GM19025 (cell line): ENCODE measurements at regions not wholly inside any gene's neighbourhood (a gene's known extent, or its start where the extent isn't known, plus 50 kb on each side); places are given as distances from the start of the nearest gene placed in this dataset.
A peak's percentile ranks its signal among the peaks of the same experiment; 100 is the strongest.
"Not testable (repeated sequence)": the region's sequence is repeated elsewhere in the genome, so short reads cannot be mapped to it uniquely, and the experiment has no call there.

Experiments
- ATAC-seq: cut with Tn5 transposase; IDR thresholded peaks from one replicate; pipeline ENCODE4 v1.9.1; 2021; ENCODE audit warnings: mild to moderate bottlenecking, low read depth, moderate library complexity; ENCODE audit not compliant: unreplicated experiment

DNA sequence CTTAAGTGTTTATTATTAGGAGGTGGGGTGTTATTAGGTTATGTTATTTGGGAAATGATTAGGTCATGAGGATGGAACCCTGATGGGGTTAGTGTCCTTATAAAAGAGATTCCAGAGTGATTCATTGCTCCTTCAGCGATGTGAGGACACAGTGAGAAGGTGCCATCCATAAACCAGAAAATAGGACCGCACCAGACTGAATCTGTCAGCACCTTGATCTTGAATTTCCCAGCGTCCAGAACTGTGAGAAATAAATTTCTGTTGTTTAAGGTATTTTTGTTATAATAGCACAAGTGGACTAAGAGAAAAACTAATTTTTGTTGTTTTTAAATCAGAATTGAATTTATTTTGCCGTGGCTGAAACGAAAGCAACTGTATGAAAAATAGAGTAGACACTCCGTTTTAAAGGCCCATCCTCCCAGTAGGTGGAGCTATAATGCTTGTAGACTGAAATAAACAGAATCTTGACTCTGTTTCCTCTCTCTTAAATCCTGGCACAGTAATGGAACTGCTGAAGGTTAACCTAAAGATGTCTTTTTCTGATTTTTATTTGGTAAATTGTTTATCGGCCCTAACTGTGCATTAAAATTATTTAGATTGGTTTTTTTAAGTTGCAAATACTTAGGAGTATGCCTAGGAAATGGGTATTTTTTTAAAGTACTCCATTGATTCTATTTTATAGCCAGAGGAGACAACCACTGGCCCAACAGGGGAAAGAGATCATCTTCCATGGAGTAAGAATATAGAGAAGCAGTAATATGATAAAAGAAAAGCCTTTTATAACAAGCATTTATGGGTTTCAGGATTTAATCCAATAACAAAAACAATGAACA lies 133.2 kb upstream of the ADAMTS3 start:
- ATAC-seq = peak; percentile 70

DNA sequence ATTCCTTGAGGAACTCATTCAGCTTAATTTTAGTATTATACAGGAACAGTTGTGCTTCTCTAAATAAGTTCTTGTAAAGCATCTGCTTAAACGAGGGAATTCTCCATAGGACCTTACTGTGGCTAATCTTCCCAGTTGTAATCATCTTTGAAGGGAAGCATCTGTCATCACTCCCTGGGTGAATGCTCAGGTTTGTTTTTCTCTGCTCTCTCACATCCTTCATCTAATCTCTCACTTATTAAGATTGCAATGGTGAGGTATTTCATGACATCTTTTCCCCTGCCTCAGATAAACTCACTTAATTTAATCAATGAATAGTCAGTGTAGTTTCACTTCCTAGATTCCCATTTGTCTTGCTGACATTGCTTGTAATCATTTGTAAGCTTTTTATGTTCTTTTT lies 121.8 kb upstream of the ADAMTS3 start:
- ATAC-seq = no peak

DNA sequence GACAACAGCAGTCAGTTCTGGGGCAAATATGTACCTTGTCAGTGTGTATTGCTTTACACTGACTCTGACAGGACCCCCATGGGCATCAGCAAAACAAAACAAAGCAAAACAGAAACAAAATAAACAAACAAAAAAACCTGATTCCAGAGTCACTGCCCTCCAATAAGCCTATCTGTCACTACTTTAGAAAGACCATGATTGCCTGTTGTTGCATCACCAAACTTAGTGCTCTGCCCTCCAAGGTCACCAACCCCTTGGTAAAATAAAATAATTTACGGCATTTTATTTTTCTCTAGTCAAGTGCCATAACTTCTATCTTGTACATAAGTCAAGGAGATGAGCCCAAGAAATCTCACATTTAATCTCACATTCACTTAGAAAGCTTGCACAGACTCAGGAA lies 120.9 kb upstream of the ADAMTS3 start:
- no peak for ATAC-seq

DNA sequence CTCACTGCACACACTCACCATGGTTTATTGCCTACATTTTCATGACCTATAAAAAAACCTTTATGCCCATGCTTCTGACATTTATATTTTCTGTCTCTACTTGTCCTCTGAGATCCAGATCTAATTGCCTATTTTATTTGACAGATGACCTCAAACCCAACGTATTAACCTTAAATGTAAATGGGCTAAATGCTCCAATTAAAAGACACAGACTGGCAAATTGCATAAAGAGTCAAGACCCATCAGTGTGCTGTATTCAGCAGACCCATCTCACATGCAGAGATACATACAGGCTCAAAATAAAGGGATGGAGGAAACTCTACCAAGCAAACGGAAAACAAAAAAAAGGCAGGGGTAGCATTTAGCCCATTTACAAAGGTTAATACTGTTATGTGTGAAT lies 117.4 kb upstream of the ADAMTS3 start:
- ATAC-seq = not testable (repeated sequence)

DNA sequence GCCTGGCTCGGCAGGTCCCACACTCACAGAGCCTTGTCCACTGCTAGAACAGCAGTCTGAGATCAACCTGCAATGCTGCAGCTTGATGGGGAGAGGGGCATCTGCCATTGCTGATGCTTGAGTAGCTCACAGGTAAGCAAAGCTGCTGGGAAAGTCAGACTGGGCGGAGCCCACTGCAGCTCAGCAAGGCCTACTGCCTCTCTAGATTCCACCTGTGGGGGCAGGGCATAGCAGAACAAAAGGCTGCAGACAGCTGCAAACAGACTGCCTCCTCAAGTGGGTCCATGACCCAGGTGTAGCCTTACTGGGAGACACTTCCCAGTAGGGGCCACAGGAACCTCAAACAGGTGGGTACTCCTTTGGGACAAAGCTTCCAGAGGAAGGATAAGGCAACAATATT lies 110.6 kb upstream of the ADAMTS3 start:
- ATAC-seq = no peak

DNA sequence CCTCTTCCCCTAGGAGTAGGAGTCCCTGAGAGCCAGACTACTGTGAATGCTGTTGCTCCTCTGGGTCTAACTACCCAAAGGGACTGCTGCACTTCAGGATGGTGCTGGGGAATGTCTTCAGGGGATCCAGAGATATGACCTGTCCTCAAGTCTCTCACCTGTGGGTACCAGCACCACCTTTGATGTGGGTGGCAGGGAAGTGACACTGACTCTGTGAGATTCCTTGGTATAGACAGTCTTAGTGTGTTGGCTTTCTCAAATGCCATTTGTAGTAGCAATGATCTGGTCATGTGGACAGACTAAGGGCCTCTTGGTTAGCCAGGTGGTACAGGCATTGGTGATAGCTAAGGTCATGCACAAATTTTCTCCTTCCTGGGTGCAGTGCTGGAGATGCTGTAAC lies 108.9 kb upstream of the ADAMTS3 start:
- no peak for ATAC-seq

DNA sequence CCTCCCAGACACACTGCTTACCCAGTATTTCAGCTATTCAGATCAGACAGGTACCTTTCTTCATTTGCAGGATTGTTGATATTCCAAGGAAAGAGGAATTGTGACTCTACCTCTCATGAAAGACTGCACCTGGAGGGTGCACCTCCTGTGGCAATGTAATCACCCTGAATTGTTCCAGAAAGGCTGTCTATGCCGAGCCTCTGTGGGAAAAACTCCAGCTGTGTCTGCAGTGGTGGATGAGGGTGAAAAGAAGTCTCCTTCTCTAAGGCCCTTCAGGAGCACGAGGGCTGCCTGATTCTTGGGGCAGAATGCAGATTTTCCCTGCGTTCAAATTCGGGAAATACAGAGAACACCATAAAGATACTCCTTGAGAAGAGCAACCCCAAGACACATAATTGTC lies 108.2 kb upstream of the ADAMTS3 start:
- no peak for ATAC-seq

DNA sequence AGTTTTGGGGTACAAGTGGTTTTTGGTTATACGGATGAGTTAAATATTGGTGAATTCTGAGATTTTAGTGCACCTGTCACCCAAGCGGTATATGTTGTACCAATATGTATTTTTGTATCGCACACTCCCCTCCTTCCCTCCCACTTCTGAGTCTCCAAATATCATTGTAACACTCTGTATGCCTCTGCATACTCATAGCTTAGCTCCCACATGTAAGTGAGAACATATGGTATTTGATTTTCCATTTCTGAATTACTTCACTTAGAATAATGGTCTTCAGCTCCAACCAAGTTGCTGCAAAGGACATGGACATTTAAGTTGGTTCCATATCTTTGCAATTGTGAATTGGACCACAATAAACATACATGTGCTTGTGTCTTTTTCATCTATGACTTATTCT lies 103.0 kb upstream of the ADAMTS3 start:
- no peak for ATAC-seq

DNA sequence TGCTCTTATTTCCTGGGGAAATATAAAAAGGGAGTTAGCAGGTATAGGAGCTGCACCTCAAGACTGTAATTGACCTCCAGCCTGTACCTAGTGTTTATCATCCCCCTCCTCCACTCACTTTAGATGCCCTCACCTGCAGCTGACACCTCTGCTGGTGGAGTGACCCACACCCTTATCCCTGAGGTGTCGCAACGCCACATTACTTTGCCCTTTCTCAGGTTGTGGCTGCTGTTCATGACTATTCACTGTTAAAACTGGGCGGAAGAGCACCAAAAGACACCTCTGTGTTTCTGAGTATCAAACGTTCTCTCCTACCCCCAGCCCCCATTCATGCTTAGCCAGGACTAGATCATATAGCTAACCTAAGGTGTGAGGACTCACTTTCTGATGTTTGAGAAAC lies 101.5 kb upstream of the ADAMTS3 start:
- no peak for ATAC-seq

DNA sequence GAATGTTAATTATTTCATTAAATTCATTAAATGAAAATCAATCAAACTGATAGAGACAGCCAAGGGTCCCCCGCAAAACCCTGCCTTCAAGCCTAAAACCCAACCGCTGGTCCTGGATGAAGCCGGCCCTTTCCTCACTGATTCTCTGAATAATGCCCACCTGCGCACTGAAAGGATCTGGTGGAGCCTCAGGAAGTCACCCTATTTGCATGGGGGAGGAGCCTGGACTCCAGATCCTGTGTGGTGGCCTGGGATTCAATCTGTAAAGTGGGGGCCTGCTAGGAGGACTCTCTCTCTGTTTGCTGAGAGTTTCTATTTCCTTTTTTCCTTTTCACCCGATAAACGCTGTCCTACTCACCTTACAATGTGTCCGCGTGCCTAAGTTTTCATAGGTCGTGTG lies 97.9 kb upstream of the ADAMTS3 start:
- ATAC-seq = no peak

DNA sequence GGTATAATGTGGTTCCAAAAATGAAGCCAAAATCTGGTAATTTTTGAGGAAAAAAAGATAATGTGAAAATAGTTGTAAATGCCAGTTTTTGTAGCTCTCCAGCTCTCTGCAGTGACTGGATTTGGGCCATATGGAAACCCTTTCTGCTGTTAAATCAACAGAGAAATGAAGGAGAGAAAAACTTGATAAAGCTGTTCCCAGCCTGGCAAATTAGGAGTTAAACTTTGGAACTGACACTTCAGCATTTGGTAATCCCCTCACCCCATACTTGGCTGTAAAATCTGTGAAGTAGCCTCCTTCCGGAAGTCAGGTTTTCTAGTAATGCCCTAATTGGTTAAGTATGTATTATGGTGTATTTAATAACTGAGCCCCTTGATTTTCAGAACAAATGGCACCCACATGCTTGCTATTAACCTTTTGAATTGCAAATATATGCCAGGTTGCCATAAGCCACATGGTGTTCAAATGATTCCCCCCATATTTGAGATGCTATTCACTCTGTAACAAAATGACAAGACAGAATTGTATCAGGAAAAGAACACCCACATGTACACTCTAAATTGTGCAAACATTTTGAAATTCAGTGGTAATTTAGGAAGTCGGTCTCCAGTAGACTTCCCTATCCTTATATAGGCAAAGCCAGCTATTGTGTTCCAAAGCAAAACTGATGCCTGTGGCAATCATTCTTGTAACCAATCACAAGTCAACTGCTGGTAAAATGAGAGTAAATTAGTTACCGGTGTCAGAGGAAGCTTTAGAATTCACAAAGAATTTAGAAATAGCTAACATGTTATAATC lies 96.3 kb upstream of the ADAMTS3 start:
- no peak for ATAC-seq

DNA sequence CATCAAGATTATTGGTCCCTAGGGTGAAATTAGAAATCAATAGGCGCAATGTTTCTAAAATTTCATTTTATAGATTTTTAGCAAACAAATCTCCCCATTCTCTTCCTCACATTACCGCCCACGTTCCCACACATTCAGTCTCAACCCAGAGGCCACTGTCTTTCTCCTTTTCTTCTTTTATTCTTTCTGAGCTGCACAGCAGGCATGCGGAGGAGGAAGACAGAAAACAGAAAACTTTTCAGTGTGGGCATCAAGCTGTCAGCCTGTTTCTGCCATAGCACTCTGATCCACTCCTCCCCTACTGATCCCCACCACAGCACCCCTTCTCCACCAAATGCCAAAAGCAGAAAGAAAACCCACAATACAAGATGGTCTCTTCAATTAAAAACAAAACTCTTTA lies 94.8 kb upstream of the ADAMTS3 start:
- no peak for ATAC-seq

DNA sequence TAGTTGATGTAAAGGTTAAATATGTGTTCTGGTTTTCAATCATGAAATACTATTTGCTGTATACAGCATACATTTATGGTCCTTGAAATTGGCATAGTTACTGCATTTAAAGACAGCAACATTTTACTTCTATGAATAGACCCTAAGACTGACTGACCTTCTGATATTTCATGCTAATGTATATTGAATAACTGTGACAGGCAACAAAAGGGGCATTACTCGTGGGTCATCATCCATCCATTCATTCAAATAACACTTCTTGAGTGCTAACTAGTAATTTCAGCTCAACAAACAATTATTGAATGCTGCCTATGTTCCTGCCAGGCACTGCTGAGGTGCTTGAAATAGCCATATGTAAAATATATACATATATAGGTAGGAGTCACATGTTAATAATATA lies 92.8 kb upstream of the ADAMTS3 start:
- no peak for ATAC-seq

DNA sequence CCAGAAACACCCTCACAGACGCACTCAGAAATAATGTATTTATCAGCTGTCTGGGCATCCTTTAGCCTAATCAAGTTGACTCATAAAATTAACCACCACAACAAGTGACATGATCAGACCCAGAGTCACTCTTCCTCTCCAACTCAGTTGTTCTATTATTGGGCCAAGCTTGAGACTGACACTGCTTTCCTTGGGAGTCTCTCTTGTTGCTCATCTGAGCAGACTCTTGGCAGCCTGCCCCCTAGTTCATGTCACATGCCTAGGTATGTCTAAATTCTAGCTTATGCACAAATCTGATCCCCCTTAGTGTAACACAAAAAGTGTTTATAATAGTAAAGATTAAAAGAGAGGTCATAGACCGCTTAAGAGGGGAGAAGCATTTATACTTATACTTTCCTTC lies 72.6 kb upstream of the ADAMTS3 start:
- ATAC-seq = no peak

DNA sequence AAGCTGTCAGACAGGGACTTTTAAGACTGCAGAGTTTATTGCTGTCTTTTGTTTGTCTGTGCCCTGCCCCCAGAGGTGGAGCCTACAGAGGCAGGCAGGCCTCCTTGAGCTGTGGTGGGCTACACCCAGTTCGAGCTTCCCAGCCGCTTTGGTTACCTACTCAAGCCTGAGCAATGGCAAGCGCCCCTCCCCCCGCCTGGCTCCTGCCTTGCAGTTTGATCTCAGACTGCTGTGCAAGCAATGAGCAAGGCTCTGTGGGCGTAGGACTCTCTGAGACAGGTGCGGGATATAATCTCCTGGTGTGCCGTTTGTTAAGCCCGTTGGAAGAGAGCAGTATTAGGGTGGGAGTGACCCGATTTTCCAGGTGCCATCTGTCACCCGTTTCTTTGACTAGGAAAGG lies 67.8 kb upstream of the ADAMTS3 start:
- not testable (repeated sequence) for ATAC-seq

DNA sequence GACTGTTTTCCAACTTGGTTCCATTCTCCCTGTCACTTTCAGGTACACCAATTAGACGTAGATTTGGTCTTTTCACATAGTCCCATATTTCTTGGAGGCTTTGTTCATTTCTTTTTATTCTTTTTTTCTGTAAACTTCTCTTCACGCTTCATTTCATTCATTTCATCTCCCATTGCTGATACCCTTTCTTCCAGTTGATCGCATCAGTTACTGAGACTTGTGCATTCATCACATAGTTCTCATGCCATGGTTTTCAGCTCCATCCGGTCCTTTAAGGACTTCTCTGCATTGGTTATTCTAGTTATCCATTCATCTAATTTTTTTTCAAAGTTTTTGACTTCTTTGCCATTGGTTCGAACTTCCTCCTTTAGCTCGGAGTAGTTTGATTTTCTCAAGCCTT lies 66.9 kb upstream of the ADAMTS3 start:
- not testable (repeated sequence) for ATAC-seq

DNA sequence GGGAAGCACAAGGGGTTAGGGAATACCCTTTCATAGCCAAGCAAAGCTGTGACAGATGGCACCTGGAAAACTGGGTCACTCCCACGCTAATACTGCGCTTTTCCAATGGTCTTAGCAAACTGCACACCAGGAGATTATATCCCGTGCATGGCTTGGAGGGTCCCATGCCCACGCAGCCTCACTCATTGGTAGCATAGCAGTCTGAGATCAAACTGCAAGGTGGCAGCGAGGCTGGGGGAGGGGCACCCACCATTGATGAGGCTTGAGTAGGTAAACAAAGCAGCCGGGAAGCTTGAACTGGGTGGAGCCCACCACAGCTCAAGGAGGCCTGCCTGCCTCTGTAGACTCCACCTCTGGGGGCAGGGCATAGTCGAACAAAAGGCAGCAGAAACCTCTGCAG lies 63.2 kb upstream of the ADAMTS3 start:
- not testable (repeated sequence) for ATAC-seq

DNA sequence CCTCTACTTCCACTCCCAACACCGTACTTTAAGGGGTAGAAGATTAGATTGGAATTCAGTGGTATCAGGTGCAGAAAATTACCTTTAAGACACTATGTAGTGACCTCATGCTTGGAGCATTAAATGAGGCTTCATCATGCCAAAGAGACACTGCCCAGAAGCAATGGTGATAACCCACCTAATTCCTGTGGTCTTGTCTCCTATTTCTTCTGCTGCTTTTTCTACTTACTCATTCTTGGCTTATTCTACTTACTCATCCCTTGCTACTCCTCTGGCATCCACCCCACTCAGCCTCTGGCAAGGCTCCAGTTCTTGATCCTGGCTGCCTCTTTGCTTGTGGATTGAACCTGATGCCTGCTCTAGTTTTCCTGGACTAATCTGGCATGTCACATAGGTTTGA lies 62.3 kb upstream of the ADAMTS3 start:
- ATAC-seq = no peak

DNA sequence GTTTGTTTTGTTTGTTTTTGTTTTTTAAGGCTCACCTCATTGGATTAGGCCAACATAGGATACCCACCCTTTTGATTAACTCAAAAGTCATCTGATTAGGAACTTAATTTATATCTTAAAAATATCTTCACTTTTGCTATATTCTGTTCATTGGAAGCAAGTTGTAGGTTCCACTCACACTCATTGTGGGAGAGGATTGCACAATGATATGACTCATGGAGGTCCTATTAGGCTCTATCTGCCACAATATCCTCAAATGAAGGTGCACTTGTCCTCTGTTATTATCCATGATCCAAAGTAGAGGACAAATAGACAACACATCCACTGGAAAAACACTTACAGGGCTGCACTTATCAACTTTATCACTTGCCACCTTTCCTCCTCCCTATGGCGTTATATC lies 60.5 kb upstream of the ADAMTS3 start:
- no peak for ATAC-seq

DNA sequence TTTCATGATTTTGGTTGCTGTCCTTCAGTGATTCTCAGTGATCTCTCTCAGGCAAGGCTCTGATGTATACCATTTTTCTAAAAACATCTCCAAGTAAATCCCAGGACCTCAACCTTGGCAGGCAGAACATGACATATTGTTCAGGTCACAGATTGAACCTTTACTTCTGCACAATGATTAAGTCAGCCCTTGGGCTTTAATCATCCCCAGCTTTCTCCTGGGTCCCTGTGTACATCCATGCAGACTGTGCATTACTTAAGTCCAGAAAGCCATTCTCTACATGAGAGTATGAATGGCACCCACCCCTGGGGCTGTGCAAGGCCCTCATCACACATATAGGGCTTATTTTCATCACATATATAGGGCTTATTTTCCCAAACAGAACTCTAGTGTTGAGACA lies 58.7 kb upstream of the ADAMTS3 start:
- no peak for ATAC-seq
